H1 (cell line): ENCODE measurements at regions not wholly inside any gene's neighbourhood (a gene's known extent, or its start where the extent isn't known, plus 50 kb on each side); places are given as distances from the start of the nearest gene placed in this dataset.

Experiments used
- CHD7 ChIP-seq: fragments of 300-600 bp; sonication (generic); IDR thresholded peaks from 2 replicates; pipeline ENCODE4 v1.7.1; 2012; ENCODE audit warnings: low read length, moderate library complexity, mild to moderate bottlenecking, inconsistent platforms; ENCODE audit not compliant: insufficient replicate concordance

GRCh38 chr22:22772883-22773282 lies 114.7 kb upstream of the IGLL5 start (continued):
- TF ChIP-seq CHD7, result no peak
